Tibial nerve (tissue), 4 donors: ENCODE measurements at regions not wholly inside any gene's neighbourhood (a gene's known extent, or its start where the extent isn't known, plus 50 kb on each side); places are given as distances from the start of the nearest gene placed in this dataset.

ENCODE experiments used
- CTCF ChIP-seq, 5 experiments: fragments of 200-600 bp in 3 of 5; fragments of 450-650 bp in 2 of 5; sonication (generic) in 3 of 5; IDR thresholded peaks; one replicate each; pipeline ENCODE4 v1.5.1; 2016 to 2019; ENCODE audit warnings: antibody characterized with exemption in 5 of 5, mild to moderate bottlenecking in 3 of 5, moderate library complexity in 2 of 5
- EP300 ChIP-seq, 2 donors: sonication (generic); formaldehyde crosslinking; IDR thresholded peaks; one replicate each; pipeline ENCODE4 v1.6.1; 2017; ENCODE audit warnings: antibody characterized with exemption in 2 of 2, mild to moderate bottlenecking in 1 of 2
- POLR2A ChIP-seq, 2 donors: fragments of 450-650 bp; IDR thresholded peaks; one replicate each; pipeline ENCODE4 v1.6.1; 2017; ENCODE audit warnings: antibody characterized with exemption in 2 of 2, mild to moderate bottlenecking in 2 of 2, moderate library complexity in 2 of 2

- TF ChIP-seq EP300 (IDR thresholded peaks at IDR 0.05) (no peak), CTCF (IDR thresholded peaks at IDR 0.05) (no peak), POLR2A (IDR thresholded peaks at IDR 0.05) (no peak)
Measured at GRCh38 chr7:136079934-136080333, 102.8 kb upstream of the MTPN start.
